CD4-positive, alpha-beta T cell (primary cell): ENCODE measurements at regions not wholly inside any gene's neighbourhood (a gene's known extent, or its start where the extent isn't known, plus 50 kb on each side); places are given as distances from the start of the nearest gene placed in this dataset.
A peak's percentile ranks its signal among the peaks of the same experiment; 100 is the strongest.

Experiments
- ATAC-seq: fragments of 200-7000 bp; cut with Tn5 transposase; one replicate; pipeline ENCODE4 v1.10.0; 2022; ENCODE audit warnings: mild to moderate bottlenecking; ENCODE audit not compliant: poor library complexity
- CTCF ChIA-PET: fragments of 350-600 bp; sonication (Branson Sonifier 250); formaldehyde crosslinking; loops from one replicate; lab custom pipeline; 2021; ENCODE audit warnings: antibody characterized with exemption, inconsistent platforms; lab: Charles Lee
- POLR2A ChIA-PET: fragments of 350-600 bp; sonication (Branson Sonifier 250); formaldehyde crosslinking; loops from one replicate; lab custom pipeline; 2021; ENCODE audit warnings: antibody characterized with exemption, inconsistent platforms; lab: Charles Lee
- DNase-seq, 14 experiments: peaks; one replicate each; pipeline ENCODE4 v3.0.0-alpha.2; 2013 to 2020; ENCODE audit warnings: mixed read lengths in 2 of 14
- H3K27ac ChIP-seq, 2 donors: one replicate each; pipeline versions ENCODE4 v1.5.1 to v1.7.0; 2013; ENCODE audit warnings: low read length in 2 of 2, low read depth in 1 of 2, mild to moderate bottlenecking in 1 of 2
- H3K27me3 ChIP-seq, 2 experiments: 1 replicate in 1 of 2; 2 replicates in 1 of 2; pipeline versions ENCODE4 v1.6.1 to v1.7.0; 2013; ENCODE audit warnings: low read length in 2 of 2, control low read depth in 1 of 2, mild to moderate bottlenecking in 1 of 2, moderate library complexity in 1 of 2; ENCODE audit not compliant: insufficient read depth in 2 of 2, control insufficient read depth in 1 of 2
- H3K36me3 ChIP-seq: one replicate; pipeline ENCODE4 v1.6.1; 2013; ENCODE audit warnings: low read length, control low read depth; ENCODE audit not compliant: insufficient read depth
- H3K4me1 ChIP-seq: one replicate; pipeline ENCODE4 v1.6.1; 2013; ENCODE audit warnings: low read length, control low read depth; ENCODE audit not compliant: insufficient read depth
- H3K4me3 ChIP-seq: one replicate; pipeline ENCODE4 v1.5.1; 2013; ENCODE audit warnings: mild to moderate bottlenecking, low read length, moderate library complexity
- H3K9me3 ChIP-seq, 2 experiments: 1 replicate in 1 of 2; 2 replicates in 1 of 2; pipeline versions ENCODE4 v1.6.1 to v1.7.0; 2013; ENCODE audit warnings: low read length in 2 of 2, mild to moderate bottlenecking in 2 of 2, control low read depth in 1 of 2, moderate library complexity in 1 of 2; ENCODE audit not compliant: control insufficient read depth in 1 of 2, insufficient read depth in 1 of 2
- H3K27ac Mint-ChIP-seq: one replicate; pipeline ENCODE4 v1.8.0; 2020; ENCODE audit warnings: mixed read lengths
- H3K27me3 Mint-ChIP-seq: one replicate; pipeline ENCODE4 v1.8.0; 2021; ENCODE audit warnings: mixed read lengths
- H3K36me3 Mint-ChIP-seq: one replicate; pipeline ENCODE4 v1.8.0; 2021; ENCODE audit warnings: low read depth, mixed read lengths
- H3K4me1 Mint-ChIP-seq: one replicate; pipeline ENCODE4 v1.8.0; 2021; ENCODE audit warnings: low read depth, mixed read lengths
- H3K4me3 Mint-ChIP-seq: one replicate; pipeline ENCODE4 v1.8.0; 2020; ENCODE audit warnings: mild to moderate bottlenecking, mixed read lengths
- H3K9me3 Mint-ChIP-seq: one replicate; pipeline ENCODE4 v1.8.0; 2020; ENCODE audit warnings: mixed read lengths
- CTCF ChIP-seq: fragments of 200-600 bp; IDR thresholded peaks from one replicate; pipeline ENCODE4 v1.8.0; 2022; ENCODE audit warnings: antibody characterized with exemption, mild to moderate bottlenecking
- intact Hi-C, 2 experiments: fragments of 100-400 bp; cut with DNase I in 1 of 2; cut with micrococcal nuclease in 1 of 2; formaldehyde crosslinking; loops; one replicate each; pipeline versions ENCODE4 v1.15.1 to v1.9.0; 2023 to 2025; cut with DNase I, micrococcal nuclease

- Histone ChIP-seq H3K27ac (no peak overlapping the region), H3K9me3 (no peaks in the 10 kb centered on the region), H3K4me3 (no peak overlapping the region), H3K36me3 (no peaks in the 10 kb centered on the region), H3K27me3 (peaks cover 0 to 4% of the 10 kb centered on the region in 2 experiments), H3K4me1 (no peaks in the 10 kb centered on the region)
- ChIA-PET POLR2A (no interaction called here), CTCF (no interaction called here)
- H3K4me3 Mint-ChIP-seq = no peak overlapping the region
- DNase-seq (no peak), ATAC-seq (no peak)
- no peaks in the 10 kb centered on the region for H3K4me1 Mint-ChIP-seq
- no peaks in the 10 kb centered on the region for H3K36me3 Mint-ChIP-seq
- H3K9me3 Mint-ChIP-seq = no peaks in the 10 kb centered on the region
- no peak overlapping the region for H3K27ac Mint-ChIP-seq
- no peak for TF ChIP-seq CTCF
- peaks cover 13% of the 10 kb centered on the region for H3K27me3 Mint-ChIP-seq
- intact Hi-C loops = loop anchor here in 1 of 2 experiments (2.0 kb wide), 1 partner anchor 245 kb away; no protein-coding TSS in a partner anchor
Measured at GRCh38 chr12:111269718-111270117, 99.2 kb downstream of the PHETA1 start.

- H3K4me1 Mint-ChIP-seq = no peaks in the 10 kb centered on the region
Measured at GRCh38 chr12:111268738-111269572, 99.9 kb downstream of the PHETA1 start.

GRCh38 chr12:111267144-111267543 lies 101.8 kb downstream of the PHETA1 start:
- DNase-seq = no peak
- no peaks in the 10 kb centered on the region for H3K4me1 Mint-ChIP-seq
- no peaks in the 10 kb centered on the region for H3K9me3 ChIP-seq
- no peaks in the 10 kb centered on the region for H3K9me3 Mint-ChIP-seq
- no peaks in the 10 kb centered on the region for H3K36me3 ChIP-seq
- intact Hi-C loops = no loop called here
- no peak overlapping the region for H3K27ac ChIP-seq
- no peak overlapping the region for H3K27ac Mint-ChIP-seq
- H3K4me3 ChIP-seq = no peak overlapping the region
- CTCF ChIA-PET = no interaction called here
- no peak for ATAC-seq
- H3K27me3 Mint-ChIP-seq = peaks cover 18% of the 10 kb centered on the region
- peaks cover 0 to 2% of the 10 kb centered on the region in 2 experiments for H3K27me3 ChIP-seq
- TF ChIP-seq CTCF = no peak
- H3K4me3 Mint-ChIP-seq = no peak overlapping the region
- H3K4me1 ChIP-seq = no peaks in the 10 kb centered on the region
- POLR2A ChIA-PET = no interaction called here
- H3K36me3 Mint-ChIP-seq = no peaks in the 10 kb centered on the region

More at GRCh38 chr12:111268738-111269572, 99.9 kb downstream of the PHETA1 start:
- H3K9me3 Mint-ChIP-seq = no peaks in the 10 kb centered on the region
- H3K27ac ChIP-seq = no peak overlapping the region
- ATAC-seq = no peak
- no peaks in the 10 kb centered on the region for H3K4me1 ChIP-seq
- peak; percentile 54 for TF ChIP-seq CTCF
- peak in 4 of 14 experiments; percentile 3 to 31 (median 22) for DNase-seq
- H3K36me3 ChIP-seq = no peaks in the 10 kb centered on the region
- ChIA-PET POLR2A (no interaction called here), CTCF (no interaction called here)
- H3K27ac Mint-ChIP-seq = no peak overlapping the region
- H3K4me3 ChIP-seq = no peak overlapping the region
- peaks cover 0 to 2% of the 10 kb centered on the region in 2 experiments for H3K27me3 ChIP-seq
- no peaks in the 10 kb centered on the region for H3K9me3 ChIP-seq
- H3K27me3 Mint-ChIP-seq = peaks cover 13% of the 10 kb centered on the region
- H3K4me3 Mint-ChIP-seq = no peak overlapping the region
- intact Hi-C loops = no loop called here
- no peaks in the 10 kb centered on the region for H3K36me3 Mint-ChIP-seq
